K562 (cell line): ENCODE measurements at regions not wholly inside any gene's neighbourhood (a gene's known extent, or its start where the extent isn't known, plus 50 kb on each side); places are given as distances from the start of the nearest gene placed in this dataset.

Source experiments
- CEBPG ChIP-seq, 3 experiments: fragments of 200-800 bp in 1 of 3; sonication (Bioruptor generic) in 1 of 3; sonication (generic) in 1 of 3; formaldehyde crosslinking in 1 of 3; IDR thresholded peaks in 2 of 3; conservative IDR thresholded peaks in 1 of 3; 2 replicates each; pipeline versions ENCODE4 v1.6.1 to v1.8.0; 2016 to 2022; ENCODE audit warnings: missing compliant biosample characterization in 2 of 3, missing genetic modification characterization in 2 of 3, mild to moderate bottlenecking in 1 of 3, missing genetic modification reagents in 1 of 3
- ELF1 ChIP-seq: fragments of 200-800 bp; sonication (Bioruptor generic); IDR thresholded peaks from 2 replicates; pipeline ENCODE4 v1.6.1; 2016; ENCODE audit warnings: missing genetic modification characterization, missing compliant biosample characterization
- FOSL1 ChIP-seq: fragments of 200-800 bp; sonication (Bioruptor generic); conservative IDR thresholded peaks from 2 replicates; pipeline ENCODE4 v1.6.1; 2016; ENCODE audit warnings: missing genetic modification characterization, missing compliant biosample characterization
- HLTF ChIP-seq: fragments of 450-650 bp; IDR thresholded peaks from 2 replicates; pipeline ENCODE4 v1.6.1; 2016
- MCM2 ChIP-seq: fragments of 450-650 bp; IDR thresholded peaks from 2 replicates; pipeline ENCODE4 v1.6.1; 2017; ENCODE audit warnings: low read depth, mild to moderate bottlenecking
- STAT6 ChIP-seq: sonication (generic); formaldehyde crosslinking; IDR thresholded peaks from 2 replicates; pipeline ENCODE4 v1.8.1; 2023; ENCODE audit warnings: mild to moderate bottlenecking, missing genetic modification reagents
- ZNF224 ChIP-seq: sonication (generic); formaldehyde crosslinking; IDR thresholded peaks from 2 replicates; pipeline ENCODE4 v1.8.0; 2022; ENCODE audit warnings: mild to moderate bottlenecking, missing genetic modification reagents
- TF ChIP-seq, protein P1 (sequence below): sonication (generic); formaldehyde crosslinking; IDR thresholded peaks from 2 replicates; pipeline ENCODE4 v1.8.0; 2022; ENCODE audit warnings: mild to moderate bottlenecking, missing genetic modification reagents

GRCh38 chr14:54085232-54085761, 128.7 kb upstream of the BMP4 start (continued):
- TF ChIP-seq STAT6 (CRISPR knock-in tag) = no peak
- no peak for TF ChIP-seq FOSL1 (tag)
- TF ChIP-seq CEBPG (CRISPR knock-in tag; IDR thresholded peaks at IDR 0.05) = no peak
- TF ChIP-seq CEBPG (tag; conservative IDR thresholded peaks at IDR 0.05 in 1 of 2, IDR thresholded peaks at IDR 0.05 in 1 of 2) = no peak
- no peak for TF ChIP-seq MCM2
- TF ChIP-seq ZNF224 = no peak
- TF ChIP-seq HLTF = no peak
- no peak for TF ChIP-seq ELF1 (tag)
- TF ChIP-seq, protein P1, sequence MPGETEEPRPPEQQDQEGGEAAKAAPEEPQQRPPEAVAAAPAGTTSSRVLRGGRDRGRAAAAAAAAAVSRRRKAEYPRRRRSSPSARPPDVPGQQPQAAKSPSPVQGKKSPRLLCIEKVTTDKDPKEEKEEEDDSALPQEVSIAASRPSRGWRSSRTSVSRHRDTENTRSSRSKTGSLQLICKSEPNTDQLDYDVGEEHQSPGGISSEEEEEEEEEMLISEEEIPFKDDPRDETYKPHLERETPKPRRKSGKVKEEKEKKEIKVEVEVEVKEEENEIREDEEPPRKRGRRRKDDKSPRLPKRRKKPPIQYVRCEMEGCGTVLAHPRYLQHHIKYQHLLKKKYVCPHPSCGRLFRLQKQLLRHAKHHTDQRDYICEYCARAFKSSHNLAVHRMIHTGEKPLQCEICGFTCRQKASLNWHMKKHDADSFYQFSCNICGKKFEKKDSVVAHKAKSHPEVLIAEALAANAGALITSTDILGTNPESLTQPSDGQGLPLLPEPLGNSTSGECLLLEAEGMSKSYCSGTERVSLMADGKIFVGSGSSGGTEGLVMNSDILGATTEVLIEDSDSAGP (CRISPR knock-in tag) = no peak
